ENCODE measurements at regions not wholly inside any gene's neighbourhood (a gene's known extent, or its start where the extent isn't known, plus 50 kb on each side); places are given as distances from the start of the nearest gene placed in this dataset.

- H3K27ac Mint-ChIP-seq = no peak overlapping the region
- no peaks in the 10 kb centered on the region for H3K36me3 Mint-ChIP-seq (ENCODE audit: low read depth)
- no peaks in the 10 kb centered on the region for H3K4me1 Mint-ChIP-seq
- H3K9me3 Mint-ChIP-seq = no peaks in the 10 kb centered on the region
- H3K4me3 Mint-ChIP-seq = no peak overlapping the region
- TF ChIP-seq CTCF (IDR thresholded peaks at IDR 0.05; ENCODE audit: unreplicated experiment in 3 of 3) = no peak
- peaks cover 6% of the 10 kb centered on the region for H3K27me3 Mint-ChIP-seq (ENCODE audit: low read depth)
These were observed 1110.6 kb downstream of the SORCS3 start for GRCh38 chr10:105751688-105752087.

- Mint-ChIP-seq H3K36me3 (ENCODE audit: low read depth) (no peaks in the 10 kb centered on the region), H3K27ac (peak overlapping the region in 2 of 3 experiments; percentile 19 to 36), H3K4me3 (no peak overlapping the region), H3K4me1 (peaks cover 7% of the 10 kb centered on the region), H3K27me3 (ENCODE audit: low read depth) (no peaks in the 10 kb centered on the region), H3K9me3 (no peaks in the 10 kb centered on the region)
- TF ChIP-seq CTCF (IDR thresholded peaks at IDR 0.05; ENCODE audit: unreplicated experiment in 3 of 3) = no peak
These were observed 1104.6 kb downstream of the SORCS3 start for GRCh38 chr10:105745596-105746148.

GRCh38 chr10:105743343-105744056, 1102.4 kb downstream of the SORCS3 start:
- TF ChIP-seq CTCF (IDR thresholded peaks at IDR 0.05; ENCODE audit: unreplicated experiment in 3 of 3) = no peak
- Mint-ChIP-seq H3K27me3 (ENCODE audit: low read depth) (no peaks in the 10 kb centered on the region), H3K9me3 (no peaks in the 10 kb centered on the region), H3K36me3 (ENCODE audit: low read depth) (no peaks in the 10 kb centered on the region), H3K27ac (no peak overlapping the region), H3K4me3 (no peak overlapping the region), H3K4me1 (peaks cover 7% of the 10 kb centered on the region)

GRCh38 chr10:105742923-105743322, 1101.8 kb downstream of the SORCS3 start:
- no peak for TF ChIP-seq CTCF (IDR thresholded peaks at IDR 0.05; ENCODE audit: unreplicated experiment in 3 of 3)
- Mint-ChIP-seq H3K4me3 (no peak overlapping the region), H3K4me1 (peaks cover 7% of the 10 kb centered on the region), H3K27ac (no peak overlapping the region), H3K36me3 (ENCODE audit: low read depth) (no peaks in the 10 kb centered on the region), H3K9me3 (peaks cover under 1% of the 10 kb centered on the region), H3K27me3 (ENCODE audit: low read depth) (no peaks in the 10 kb centered on the region)

- Mint-ChIP-seq H3K4me1 (peaks cover 7% of the 10 kb centered on the region), H3K27ac (no peak overlapping the region), H3K36me3 (ENCODE audit: low read depth) (no peaks in the 10 kb centered on the region), H3K27me3 (ENCODE audit: low read depth) (no peaks in the 10 kb centered on the region), H3K9me3 (peaks cover 4% of the 10 kb centered on the region), H3K4me3 (no peak overlapping the region)
- no peak for TF ChIP-seq CTCF (IDR thresholded peaks at IDR 0.05; ENCODE audit: unreplicated experiment in 3 of 3)
These were observed 1101.1 kb downstream of the SORCS3 start for GRCh38 chr10:105742184-105742583.

- Mint-ChIP-seq H3K27ac (no peak overlapping the region), H3K36me3 (ENCODE audit: low read depth) (no peaks in the 10 kb centered on the region), H3K4me1 (no peaks in the 10 kb centered on the region), H3K27me3 (ENCODE audit: low read depth) (no peaks in the 10 kb centered on the region), H3K9me3 (peaks cover 11% of the 10 kb centered on the region), H3K4me3 (no peak overlapping the region)
- no peak for TF ChIP-seq CTCF (IDR thresholded peaks at IDR 0.05; ENCODE audit: unreplicated experiment in 3 of 3)
These were observed 1093.4 kb downstream of the SORCS3 start for GRCh38 chr10:105734479-105734878.
